ENCODE measurements at regions not wholly inside any gene's neighbourhood (a gene's known extent, or its start where the extent isn't known, plus 50 kb on each side); places are given as distances from the start of the nearest gene placed in this dataset.

DNA sequence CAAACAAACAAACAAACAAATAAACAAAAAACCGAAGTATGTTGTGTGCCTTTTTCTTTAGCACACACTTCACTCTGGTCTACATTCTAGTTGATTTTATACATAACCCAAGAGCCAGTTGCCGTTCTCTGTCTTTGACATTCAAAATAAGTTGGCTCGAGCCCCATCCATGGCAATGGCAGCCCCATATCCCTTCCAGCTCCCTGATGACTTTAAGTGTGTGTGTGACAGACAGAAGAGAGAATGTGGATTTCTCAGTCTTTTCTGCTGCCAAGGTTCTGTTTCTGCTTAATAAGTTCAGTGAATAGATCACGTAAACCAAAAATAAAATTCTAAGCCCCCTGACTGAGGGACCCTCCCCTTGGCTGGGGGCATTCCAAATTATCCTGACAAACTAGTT lies 100.6 kb upstream of the TENM4 start:
- no peak overlapping the region for H3K4me3 Mint-ChIP-seq
- H3K36me3 ChIP-seq (ENCODE audit: insufficient read depth, low read length), result no peaks in the 10 kb centered on the region
- H3K27ac ChIP-seq (ENCODE audit: low read depth in 1 of 2, low read length in 2 of 2), result no peak overlapping the region
- H3K4me1 ChIP-seq (ENCODE audit: insufficient read depth, low read length), result no peaks in the 10 kb centered on the region
- POLR2A ChIA-PET, result no interaction called here
- no peaks in the 10 kb centered on the region for H3K4me1 Mint-ChIP-seq (ENCODE audit: low read depth)
- CTCF ChIA-PET, result no interaction called here
- intact Hi-C loops (cut with DNase I, micrococcal nuclease), result no loop called here
- ATAC-seq (ENCODE audit: poor library complexity), result no peak
- no peaks in the 10 kb centered on the region for H3K36me3 Mint-ChIP-seq (ENCODE audit: low read depth)
- DNase-seq, result no peak
- TF ChIP-seq, protein P1, sequence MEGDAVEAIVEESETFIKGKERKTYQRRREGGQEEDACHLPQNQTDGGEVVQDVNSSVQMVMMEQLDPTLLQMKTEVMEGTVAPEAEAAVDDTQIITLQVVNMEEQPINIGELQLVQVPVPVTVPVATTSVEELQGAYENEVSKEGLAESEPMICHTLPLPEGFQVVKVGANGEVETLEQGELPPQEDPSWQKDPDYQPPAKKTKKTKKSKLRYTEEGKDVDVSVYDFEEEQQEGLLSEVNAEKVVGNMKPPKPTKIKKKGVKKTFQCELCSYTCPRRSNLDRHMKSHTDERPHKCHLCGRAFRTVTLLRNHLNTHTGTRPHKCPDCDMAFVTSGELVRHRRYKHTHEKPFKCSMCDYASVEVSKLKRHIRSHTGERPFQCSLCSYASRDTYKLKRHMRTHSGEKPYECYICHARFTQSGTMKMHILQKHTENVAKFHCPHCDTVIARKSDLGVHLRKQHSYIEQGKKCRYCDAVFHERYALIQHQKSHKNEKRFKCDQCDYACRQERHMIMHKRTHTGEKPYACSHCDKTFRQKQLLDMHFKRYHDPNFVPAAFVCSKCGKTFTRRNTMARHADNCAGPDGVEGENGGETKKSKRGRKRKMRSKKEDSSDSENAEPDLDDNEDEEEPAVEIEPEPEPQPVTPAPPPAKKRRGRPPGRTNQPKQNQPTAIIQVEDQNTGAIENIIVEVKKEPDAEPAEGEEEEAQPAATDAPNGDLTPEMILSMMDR (IDR thresholded peaks at IDR 0.05), result no peak
- no peaks in the 10 kb centered on the region for H3K9me3 Mint-ChIP-seq
- no peak overlapping the region for H3K4me3 ChIP-seq (ENCODE audit: low read length)
- H3K27ac Mint-ChIP-seq, result no peak overlapping the region
- H3K27me3 ChIP-seq (ENCODE audit: control insufficient read depth in 1 of 2, insufficient read depth in 2 of 2, low read length in 2 of 2), result no peaks in the 10 kb centered on the region
- peaks cover 0 to 8% of the 10 kb centered on the region in 2 experiments for H3K9me3 ChIP-seq (ENCODE audit: control insufficient read depth in 1 of 2, insufficient read depth in 1 of 2, low read length in 2 of 2)
- H3K27me3 Mint-ChIP-seq, result no peaks in the 10 kb centered on the region

DNA sequence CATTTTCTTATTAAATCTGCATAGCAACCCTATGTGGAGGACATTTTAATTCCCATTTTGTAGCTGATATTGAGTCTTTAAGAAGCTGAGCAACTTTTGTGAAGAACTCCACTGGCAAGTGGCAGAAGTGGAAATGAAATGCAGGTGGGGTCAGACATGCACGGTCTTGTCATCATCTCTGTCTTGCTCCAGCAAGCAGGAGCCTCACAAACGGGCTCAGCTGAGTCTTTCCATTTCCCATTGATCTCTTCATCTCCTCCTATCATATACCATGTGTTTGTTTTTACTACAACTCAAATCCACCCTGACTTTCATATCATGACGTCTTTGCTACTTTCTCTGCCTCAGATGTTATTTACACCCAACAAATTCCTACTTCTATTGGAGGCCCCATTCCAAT lies 97.9 kb upstream of the TENM4 start:
- Histone ChIP-seq H3K9me3 (ENCODE audit: control insufficient read depth in 1 of 2, insufficient read depth in 1 of 2, low read length in 2 of 2) (peaks cover 0 to 8% of the 10 kb centered on the region in 2 experiments), H3K36me3 (ENCODE audit: insufficient read depth, low read length) (no peaks in the 10 kb centered on the region), H3K27ac (ENCODE audit: low read depth in 1 of 2, low read length in 2 of 2) (no peak overlapping the region), H3K4me1 (ENCODE audit: insufficient read depth, low read length) (no peaks in the 10 kb centered on the region), H3K4me3 (ENCODE audit: low read length) (no peak overlapping the region), H3K27me3 (ENCODE audit: control insufficient read depth in 1 of 2, insufficient read depth in 2 of 2, low read length in 2 of 2) (no peaks in the 10 kb centered on the region)
- intact Hi-C loops (cut with DNase I, micrococcal nuclease), result no loop called here
- no peak for DNase-seq
- no peaks in the 10 kb centered on the region for H3K27me3 Mint-ChIP-seq
- no peak overlapping the region for H3K4me3 Mint-ChIP-seq
- no peaks in the 10 kb centered on the region for H3K4me1 Mint-ChIP-seq (ENCODE audit: low read depth)
- TF ChIP-seq, protein P1 (IDR thresholded peaks at IDR 0.05), result no peak
- no peaks in the 10 kb centered on the region for H3K36me3 Mint-ChIP-seq (ENCODE audit: low read depth)
- ChIA-PET CTCF (no interaction called here), POLR2A (no interaction called here)
- ATAC-seq (ENCODE audit: poor library complexity), result no peak
- no peak overlapping the region for H3K27ac Mint-ChIP-seq
- no peaks in the 10 kb centered on the region for H3K9me3 Mint-ChIP-seq

GRCh38 chr11:79536155-79536917 lies 95.5 kb upstream of the TENM4 start:
- ChIA-PET POLR2A (no interaction called here), CTCF (no interaction called here)
- Histone ChIP-seq H3K27ac (ENCODE audit: low read depth in 1 of 2, low read length in 2 of 2) (no peak overlapping the region), H3K4me3 (ENCODE audit: low read length) (no peak overlapping the region), H3K27me3 (ENCODE audit: control insufficient read depth in 1 of 2, insufficient read depth in 2 of 2, low read length in 2 of 2) (no peaks in the 10 kb centered on the region), H3K9me3 (ENCODE audit: control insufficient read depth in 1 of 2, insufficient read depth in 1 of 2, low read length in 2 of 2) (peaks cover 0 to 5% of the 10 kb centered on the region in 2 experiments), H3K4me1 (ENCODE audit: insufficient read depth, low read length) (no peaks in the 10 kb centered on the region), H3K36me3 (ENCODE audit: insufficient read depth, low read length) (no peaks in the 10 kb centered on the region)
- no peak for DNase-seq
- intact Hi-C loops (cut with DNase I, micrococcal nuclease), result no loop called here
- no peak for ATAC-seq (ENCODE audit: poor library complexity)
- no peak overlapping the region for H3K27ac Mint-ChIP-seq
- H3K9me3 Mint-ChIP-seq, result peaks cover 5% of the 10 kb centered on the region
- H3K4me1 Mint-ChIP-seq (ENCODE audit: low read depth), result no peaks in the 10 kb centered on the region
- H3K36me3 Mint-ChIP-seq (ENCODE audit: low read depth), result no peaks in the 10 kb centered on the region
- H3K4me3 Mint-ChIP-seq, result no peak overlapping the region
- TF ChIP-seq, protein P1 (IDR thresholded peaks at IDR 0.05), result no peak
- H3K27me3 Mint-ChIP-seq, result no peaks in the 10 kb centered on the region

Measured in CD4-positive, alpha-beta T cell (primary cell).